Neural cell (in vitro differentiated cells): ENCODE measurements at regions not wholly inside any gene's neighbourhood (a gene's known extent, or its start where the extent isn't known, plus 50 kb on each side); places are given as distances from the start of the nearest gene placed in this dataset.

ENCODE experiments used
- MXI1 ChIP-seq: fragments of 450-650 bp; conservative IDR thresholded peaks from 2 replicates; pipeline ENCODE4 v1.6.1; 2014; ENCODE audit warnings: antibody characterized with exemption, mild to moderate bottlenecking; ENCODE audit not compliant: poor library complexity, severe bottlenecking
- REST ChIP-seq: IDR thresholded peaks from 2 replicates; pipeline ENCODE4 v1.6.1; 2012; ENCODE audit warnings: borderline replicate concordance
- TF ChIP-seq, protein P1 (sequence below): fragments of 450-650 bp; IDR thresholded peaks from 2 replicates; pipeline ENCODE4 v1.5.1; 2014; ENCODE audit warnings: antibody characterized with exemption, mild to moderate bottlenecking, moderate library complexity; ENCODE audit not compliant: poor library complexity, severe bottlenecking

DNA sequence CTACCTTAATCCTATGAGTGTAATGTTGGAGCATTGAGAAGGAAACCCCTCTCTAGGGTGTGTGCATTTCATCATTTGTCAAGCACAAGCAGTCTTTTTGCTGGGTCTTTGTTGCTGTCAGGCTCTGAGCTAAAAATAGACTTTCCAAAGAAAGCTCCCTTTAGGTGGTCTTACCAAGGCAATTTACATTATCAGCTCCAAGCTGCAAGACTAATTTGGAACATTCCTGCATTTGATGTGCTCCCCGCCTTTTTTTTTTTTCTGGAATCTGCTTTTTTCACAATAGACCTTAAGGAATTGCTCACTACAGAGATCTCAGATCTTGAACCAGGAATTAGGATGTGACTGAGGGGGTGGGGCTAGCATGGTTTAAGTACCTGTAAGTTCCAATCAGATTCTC, 60.6 kb upstream of the STAC start:
- no peak for TF ChIP-seq MXI1
- TF ChIP-seq, protein P1, sequence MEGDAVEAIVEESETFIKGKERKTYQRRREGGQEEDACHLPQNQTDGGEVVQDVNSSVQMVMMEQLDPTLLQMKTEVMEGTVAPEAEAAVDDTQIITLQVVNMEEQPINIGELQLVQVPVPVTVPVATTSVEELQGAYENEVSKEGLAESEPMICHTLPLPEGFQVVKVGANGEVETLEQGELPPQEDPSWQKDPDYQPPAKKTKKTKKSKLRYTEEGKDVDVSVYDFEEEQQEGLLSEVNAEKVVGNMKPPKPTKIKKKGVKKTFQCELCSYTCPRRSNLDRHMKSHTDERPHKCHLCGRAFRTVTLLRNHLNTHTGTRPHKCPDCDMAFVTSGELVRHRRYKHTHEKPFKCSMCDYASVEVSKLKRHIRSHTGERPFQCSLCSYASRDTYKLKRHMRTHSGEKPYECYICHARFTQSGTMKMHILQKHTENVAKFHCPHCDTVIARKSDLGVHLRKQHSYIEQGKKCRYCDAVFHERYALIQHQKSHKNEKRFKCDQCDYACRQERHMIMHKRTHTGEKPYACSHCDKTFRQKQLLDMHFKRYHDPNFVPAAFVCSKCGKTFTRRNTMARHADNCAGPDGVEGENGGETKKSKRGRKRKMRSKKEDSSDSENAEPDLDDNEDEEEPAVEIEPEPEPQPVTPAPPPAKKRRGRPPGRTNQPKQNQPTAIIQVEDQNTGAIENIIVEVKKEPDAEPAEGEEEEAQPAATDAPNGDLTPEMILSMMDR, result no peak
- peak; percentile 98 for TF ChIP-seq REST
